ENCODE measurements at regions not wholly inside any gene's neighbourhood (a gene's known extent, or its start where the extent isn't known, plus 50 kb on each side); places are given as distances from the start of the nearest gene placed in this dataset.

- no peak for TF ChIP-seq CTCF (IDR thresholded peaks at IDR 0.05; ENCODE audit: low read depth, low read length)
These were observed 262.7 kb downstream of the RCHY1 start for GRCh38 chr4:75251547-75251946.

GRCh38 chr4:75249739-75250138 is 264.5 kb downstream of the RCHY1 start:
- DNase-seq = no peak
- H3K36me3 ChIP-seq = no peaks in the 10 kb centered on the region
- no peaks in the 10 kb centered on the region for H3K27me3 ChIP-seq (ENCODE audit: insufficient read depth, low read depth, severe bottlenecking)
- H3K27ac ChIP-seq = no peak overlapping the region
- H3K4me3 ChIP-seq (ENCODE audit: low read depth, low read length) = no peak overlapping the region
- no peak for TF ChIP-seq CTCF (IDR thresholded peaks at IDR 0.05; ENCODE audit: low read depth, low read length)
- no peaks in the 10 kb centered on the region for H3K9me3 ChIP-seq (ENCODE audit: severe bottlenecking)

More at GRCh38 chr4:75251547-75251946, 262.7 kb downstream of the RCHY1 start:
- Histone ChIP-seq H3K9me3 (ENCODE audit: severe bottlenecking) (no peaks in the 10 kb centered on the region), H3K27ac (no peak overlapping the region), H3K36me3 (no peaks in the 10 kb centered on the region), H3K27me3 (ENCODE audit: insufficient read depth, low read depth, severe bottlenecking) (no peaks in the 10 kb centered on the region), H3K4me3 (ENCODE audit: low read depth, low read length) (no peak overlapping the region)
- DNase-seq = no peak

GRCh38 chr4:75248770-75249407 is 265.3 kb downstream of the RCHY1 start:
- no peaks in the 10 kb centered on the region for H3K27me3 ChIP-seq (ENCODE audit: insufficient read depth, low read depth, severe bottlenecking)
- H3K4me3 ChIP-seq (ENCODE audit: low read depth, low read length) = no peak overlapping the region
- H3K27ac ChIP-seq = no peak overlapping the region
- H3K9me3 ChIP-seq (ENCODE audit: severe bottlenecking) = no peaks in the 10 kb centered on the region
- no peak for TF ChIP-seq CTCF (IDR thresholded peaks at IDR 0.05; ENCODE audit: low read depth, low read length)
- no peak for DNase-seq
- no peaks in the 10 kb centered on the region for H3K36me3 ChIP-seq

- TF ChIP-seq CTCF (IDR thresholded peaks at IDR 0.05; ENCODE audit: low read depth, low read length) = no peak
- Histone ChIP-seq H3K9me3 (ENCODE audit: severe bottlenecking) (no peaks in the 10 kb centered on the region), H3K4me3 (ENCODE audit: low read depth, low read length) (no peak overlapping the region), H3K27ac (no peak overlapping the region), H3K36me3 (no peaks in the 10 kb centered on the region), H3K27me3 (ENCODE audit: insufficient read depth, low read depth, severe bottlenecking) (peaks cover 4% of the 10 kb centered on the region)
- no peak for DNase-seq
These were observed 269.9 kb downstream of the RCHY1 start for GRCh38 chr4:75244325-75244724.

GRCh38 chr4:75243570-75243969 is 270.6 kb downstream of the RCHY1 start:
- H3K27me3 ChIP-seq (ENCODE audit: insufficient read depth, low read depth, severe bottlenecking) = peaks cover 4% of the 10 kb centered on the region
- H3K27ac ChIP-seq = no peak overlapping the region

More at GRCh38 chr4:75243570-75243969, 270.6 kb downstream of the RCHY1 start:
- TF ChIP-seq CTCF (IDR thresholded peaks at IDR 0.05; ENCODE audit: low read depth, low read length) = no peak
- Histone ChIP-seq H3K9me3 (ENCODE audit: severe bottlenecking) (no peaks in the 10 kb centered on the region), H3K36me3 (no peaks in the 10 kb centered on the region), H3K4me3 (ENCODE audit: low read depth, low read length) (no peak overlapping the region)
- DNase-seq = no peak
